ENCODE measurements at regions not wholly inside any gene's neighbourhood (a gene's known extent, or its start where the extent isn't known, plus 50 kb on each side); places are given as distances from the start of the nearest gene placed in this dataset.

GRCh38 chr13:26111797-26112196, 60.0 kb upstream of the SHISA2 start:
- H3K27ac ChIP-seq, result no peak overlapping the region
- no peak for TF ChIP-seq ZFX (IDR thresholded peaks at IDR 0.05; ENCODE audit: borderline replicate concordance)
- no peak for TF ChIP-seq CTCF (IDR thresholded peaks at IDR 0.05)
